HEK293 (cell line): ENCODE measurements at regions not wholly inside any gene's neighbourhood (a gene's known extent, or its start where the extent isn't known, plus 50 kb on each side); places are given as distances from the start of the nearest gene placed in this dataset.
A peak's percentile ranks its signal among the peaks of the same experiment; 100 is the strongest.

ENCODE experiments used
- CTCF ChIA-PET: fragments of 350-600 bp; formaldehyde crosslinking; extraction: SDS; loops from one replicate; lab custom pipeline; 2021; ENCODE audit warnings: antibody characterized with exemption; lab: Yijun Ruan, JAX
- POLR2A ChIA-PET: fragments of 300-600 bp; formaldehyde crosslinking; extraction: SDS; loops from one replicate; lab custom pipeline; 2020; ENCODE audit warnings: antibody characterized with exemption, inconsistent platforms; lab: Yijun Ruan, JAX
- H3K27ac ChIP-seq: fragments of 200-500 bp; sonication (Bioruptor generic); 2 replicates; pipeline ENCODE4 v1.5.1; 2014; ENCODE audit warnings: low read depth, low read length, control low read depth, inconsistent platforms; ENCODE audit errors: extremely low read depth
- H3K36me3 ChIP-seq, 2 experiments: fragments of 200-500 bp in 1 of 2; sonication (Bioruptor generic) in 1 of 2; 1 replicate in 1 of 2; 2 replicates in 1 of 2; pipeline ENCODE4 v1.5.1; 2014 to 2017; ENCODE audit warnings: inconsistent platforms in 2 of 2, low read length in 2 of 2; ENCODE audit not compliant: control insufficient read depth in 2 of 2, insufficient read depth in 1 of 2
- H3K4me1 ChIP-seq: fragments of 200-500 bp; sonication (Bioruptor generic); 2 replicates; pipeline ENCODE4 v1.5.1; 2014; ENCODE audit warnings: mild to moderate bottlenecking, low read length, inconsistent platforms; ENCODE audit not compliant: control insufficient read depth, insufficient read depth
- H3K4me3 ChIP-seq: 2 replicates; pipeline ENCODE4 v1.5.1; 2011; ENCODE audit warnings: low read depth, mild to moderate bottlenecking, control low read depth, low read length, moderate library complexity
- H3K9me3 ChIP-seq: fragments of 200-500 bp; sonication (Bioruptor generic); 2 replicates; pipeline ENCODE4 v1.5.1; 2014; ENCODE audit warnings: low read depth, low read length, inconsistent platforms; ENCODE audit not compliant: control insufficient read depth, insufficient read depth
- HOXC10 ChIP-seq: sonication (generic); formaldehyde crosslinking; IDR thresholded peaks from 2 replicates; pipeline ENCODE4 v1.8.1; 2023; ENCODE audit warnings: mild to moderate bottlenecking, missing genetic modification reagents
- KLF10 ChIP-seq: fragments of 450-650 bp; IDR thresholded peaks from 2 replicates; pipeline ENCODE4 v1.5.1; 2018; ENCODE audit warnings: missing biosample characterization, mild to moderate bottlenecking, missing genetic modification characterization
- KLF9 ChIP-seq: fragments of 450-650 bp; formaldehyde crosslinking; IDR thresholded peaks from 2 replicates; pipeline ENCODE4 v1.5.1; 2016; ENCODE audit warnings: missing biosample characterization, missing genetic modification characterization, low read depth
- ZBTB7A ChIP-seq: fragments of 450-650 bp; formaldehyde crosslinking; IDR thresholded peaks from 2 replicates; pipeline ENCODE4 v1.5.1; 2016; ENCODE audit warnings: low read depth, missing biosample characterization, missing genetic modification characterization
- ZBTB8A ChIP-seq: fragments of 450-650 bp; formaldehyde crosslinking; IDR thresholded peaks from 2 replicates; pipeline ENCODE4 v1.5.1; 2016; ENCODE audit warnings: missing biosample characterization, missing genetic modification characterization
- ZNF214 ChIP-seq: fragments of 450-650 bp; formaldehyde crosslinking; IDR thresholded peaks from 2 replicates; pipeline ENCODE4 v1.5.1; 2017; ENCODE audit warnings: missing biosample characterization, mild to moderate bottlenecking, missing genetic modification characterization, borderline replicate concordance
- ZNF239 ChIP-seq: fragments of 450-650 bp; formaldehyde crosslinking; IDR thresholded peaks from 2 replicates; pipeline ENCODE4 v1.5.1; 2016; ENCODE audit warnings: missing biosample characterization, missing genetic modification characterization
- ZNF280D ChIP-seq: fragments of 450-650 bp; formaldehyde crosslinking; IDR thresholded peaks from 2 replicates; pipeline ENCODE4 v1.5.1; 2016; ENCODE audit warnings: missing biosample characterization, missing genetic modification characterization
- ZNF335 ChIP-seq: fragments of 450-650 bp; formaldehyde crosslinking; conservative IDR thresholded peaks from 2 replicates; pipeline ENCODE4 v1.5.1; 2016; ENCODE audit warnings: missing biosample characterization, missing genetic modification characterization
- ZNF354C ChIP-seq: fragments of 450-650 bp; formaldehyde crosslinking; IDR thresholded peaks from 2 replicates; pipeline ENCODE4 v1.5.1; 2016; ENCODE audit warnings: missing biosample characterization, missing genetic modification characterization, low read depth, borderline replicate concordance
- ZNF404 ChIP-seq: fragments of 450-650 bp; formaldehyde crosslinking; IDR thresholded peaks from 2 replicates; pipeline ENCODE4 v1.5.1; 2017; ENCODE audit warnings: missing biosample characterization, missing genetic modification characterization
- ZNF449 ChIP-seq: fragments of 450-650 bp; formaldehyde crosslinking; IDR thresholded peaks from 2 replicates; pipeline ENCODE4 v1.5.1; 2017; ENCODE audit warnings: missing biosample characterization, mild to moderate bottlenecking, missing genetic modification characterization, moderate library complexity
- ZNF521 ChIP-seq: fragments of 450-650 bp; formaldehyde crosslinking; IDR thresholded peaks from 2 replicates; pipeline ENCODE4 v1.5.1; 2017; ENCODE audit warnings: missing biosample characterization, mild to moderate bottlenecking, missing genetic modification characterization
- ZNF558 ChIP-seq: fragments of 450-650 bp; formaldehyde crosslinking; IDR thresholded peaks from 2 replicates; pipeline ENCODE4 v1.5.1; 2016; ENCODE audit warnings: missing biosample characterization, missing genetic modification characterization
- ZNF747 ChIP-seq: fragments of 450-650 bp; formaldehyde crosslinking; IDR thresholded peaks from 2 replicates; pipeline ENCODE4 v1.5.1; 2016; ENCODE audit warnings: missing biosample characterization, missing genetic modification characterization
- ZNF843 ChIP-seq: fragments of 450-650 bp; formaldehyde crosslinking; IDR thresholded peaks from 2 replicates; pipeline ENCODE4 v1.5.1; 2016; ENCODE audit warnings: missing biosample characterization, missing genetic modification characterization
- TF ChIP-seq, protein P1 (sequence below): fragments of 450-650 bp; formaldehyde crosslinking; IDR thresholded peaks from 2 replicates; pipeline ENCODE4 v1.5.1; 2017; ENCODE audit warnings: missing biosample characterization, missing genetic modification characterization
- TF ChIP-seq, protein P2 (sequence below): fragments of 450-650 bp; IDR thresholded peaks from 2 replicates; pipeline ENCODE4 v1.5.1; 2018; ENCODE audit warnings: missing biosample characterization, missing genetic modification characterization
- TF ChIP-seq, protein P3 (sequence below): fragments of 450-650 bp; formaldehyde crosslinking; IDR thresholded peaks from 2 replicates; pipeline ENCODE4 v1.5.1; 2016; ENCODE audit warnings: missing biosample characterization, missing genetic modification characterization

- ChIA-PET CTCF (interaction anchor here (1.0 kb wide), 1 partner anchor 13 kb away, joined by 4 read pairs; no protein-coding TSS in a partner anchor), POLR2A (interaction anchor here (0.7 kb wide), 1 partner anchor 36 kb away, joined by 3 read pairs; no protein-coding TSS in a partner anchor)
- H3K4me1 ChIP-seq: peaks cover 3% of the 10 kb centered on the region; the same call in 1 of the 2 replicates
- TF ChIP-seq ZNF521 (tag by site-specific recombination) (no peak), KLF10 (0 out of 2 replicates have a peak, but pooled peaks have one; percentile 14)
- H3K9me3 ChIP-seq: no peaks in the 10 kb centered on the region
- H3K4me3 ChIP-seq: no peak overlapping the region
- H3K36me3 ChIP-seq: no peaks in the 10 kb centered on the region
- no peak overlapping the region for H3K27ac ChIP-seq
Measured at GRCh38 chr1:229000187-229000586, 264.9 kb downstream of the RHOU start.

GRCh38 chr1:229001467-229002011 is 266.3 kb downstream of the RHOU start:
- ChIA-PET CTCF (no interaction called here), POLR2A (interaction anchor here (0.6 kb wide), 1 partner anchor 101 kb away, joined by 3 read pairs; no protein-coding TSS in a partner anchor)
- Histone ChIP-seq H3K27ac (no peak overlapping the region), H3K4me3 (no peak overlapping the region), H3K36me3 (no peaks in the 10 kb centered on the region), H3K9me3 (no peaks in the 10 kb centered on the region), H3K4me1 (peaks cover 3% of the 10 kb centered on the region; the same call in 1 of the 2 replicates)
- TF ChIP-seq HOXC10 (CRISPR knock-in tag): no peak
- TF ChIP-seq, protein P1, sequence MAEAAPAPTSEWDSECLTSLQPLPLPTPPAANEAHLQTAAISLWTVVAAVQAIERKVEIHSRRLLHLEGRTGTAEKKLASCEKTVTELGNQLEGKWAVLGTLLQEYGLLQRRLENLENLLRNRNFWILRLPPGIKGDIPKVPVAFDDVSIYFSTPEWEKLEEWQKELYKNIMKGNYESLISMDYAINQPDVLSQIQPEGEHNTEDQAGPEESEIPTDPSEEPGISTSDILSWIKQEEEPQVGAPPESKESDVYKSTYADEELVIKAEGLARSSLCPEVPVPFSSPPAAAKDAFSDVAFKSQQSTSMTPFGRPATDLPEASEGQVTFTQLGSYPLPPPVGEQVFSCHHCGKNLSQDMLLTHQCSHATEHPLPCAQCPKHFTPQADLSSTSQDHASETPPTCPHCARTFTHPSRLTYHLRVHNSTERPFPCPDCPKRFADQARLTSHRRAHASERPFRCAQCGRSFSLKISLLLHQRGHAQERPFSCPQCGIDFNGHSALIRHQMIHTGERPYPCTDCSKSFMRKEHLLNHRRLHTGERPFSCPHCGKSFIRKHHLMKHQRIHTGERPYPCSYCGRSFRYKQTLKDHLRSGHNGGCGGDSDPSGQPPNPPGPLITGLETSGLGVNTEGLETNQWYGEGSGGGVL: no peak
- no peak for TF ChIP-seq ZBTB7A (tag by site-specific recombination)
- TF ChIP-seq ZNF747 (tag by site-specific recombination): no peak
- TF ChIP-seq ZNF558 (tag by site-specific recombination): no peak
- no peak for TF ChIP-seq KLF9
- TF ChIP-seq ZNF843: no peak
- TF ChIP-seq, protein P2, sequence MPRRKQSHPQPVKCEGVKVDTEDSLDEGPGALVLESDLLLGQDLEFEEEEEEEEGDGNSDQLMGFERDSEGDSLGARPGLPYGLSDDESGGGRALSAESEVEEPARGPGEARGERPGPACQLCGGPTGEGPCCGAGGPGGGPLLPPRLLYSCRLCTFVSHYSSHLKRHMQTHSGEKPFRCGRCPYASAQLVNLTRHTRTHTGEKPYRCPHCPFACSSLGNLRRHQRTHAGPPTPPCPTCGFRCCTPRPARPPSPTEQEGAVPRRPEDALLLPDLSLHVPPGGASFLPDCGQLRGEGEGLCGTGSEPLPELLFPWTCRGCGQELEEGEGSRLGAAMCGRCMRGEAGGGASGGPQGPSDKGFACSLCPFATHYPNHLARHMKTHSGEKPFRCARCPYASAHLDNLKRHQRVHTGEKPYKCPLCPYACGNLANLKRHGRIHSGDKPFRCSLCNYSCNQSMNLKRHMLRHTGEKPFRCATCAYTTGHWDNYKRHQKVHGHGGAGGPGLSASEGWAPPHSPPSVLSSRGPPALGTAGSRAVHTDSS (tag by site-specific recombination): no peak
- TF ChIP-seq ZNF354C (tag by site-specific recombination): no peak
- TF ChIP-seq ZNF335 (tag by site-specific recombination): no peak
- no peak for TF ChIP-seq ZNF280D (tag by site-specific recombination)
- TF ChIP-seq ZNF239 (tag by site-specific recombination): no peak

GRCh38 chr1:229002037-229002436 is 266.8 kb downstream of the RHOU start:
- ChIA-PET POLR2A (no interaction called here), CTCF (no interaction called here)
- Histone ChIP-seq H3K4me3 (no peak overlapping the region), H3K27ac (no peak overlapping the region), H3K4me1 (0 out of 2 replicates have a peak, but pooled peaks cover 3% of the 10 kb centered on the region), H3K36me3 (no peaks in the 10 kb centered on the region), H3K9me3 (no peaks in the 10 kb centered on the region)
- TF ChIP-seq ZNF449 (tag by site-specific recombination) (no peak), ZNF558 (tag by site-specific recombination) (no peak), ZNF214 (tag by site-specific recombination) (no peak), ZNF404 (tag by site-specific recombination) (no peak), ZBTB8A (tag by site-specific recombination) (no peak)
- TF ChIP-seq, protein P3, sequence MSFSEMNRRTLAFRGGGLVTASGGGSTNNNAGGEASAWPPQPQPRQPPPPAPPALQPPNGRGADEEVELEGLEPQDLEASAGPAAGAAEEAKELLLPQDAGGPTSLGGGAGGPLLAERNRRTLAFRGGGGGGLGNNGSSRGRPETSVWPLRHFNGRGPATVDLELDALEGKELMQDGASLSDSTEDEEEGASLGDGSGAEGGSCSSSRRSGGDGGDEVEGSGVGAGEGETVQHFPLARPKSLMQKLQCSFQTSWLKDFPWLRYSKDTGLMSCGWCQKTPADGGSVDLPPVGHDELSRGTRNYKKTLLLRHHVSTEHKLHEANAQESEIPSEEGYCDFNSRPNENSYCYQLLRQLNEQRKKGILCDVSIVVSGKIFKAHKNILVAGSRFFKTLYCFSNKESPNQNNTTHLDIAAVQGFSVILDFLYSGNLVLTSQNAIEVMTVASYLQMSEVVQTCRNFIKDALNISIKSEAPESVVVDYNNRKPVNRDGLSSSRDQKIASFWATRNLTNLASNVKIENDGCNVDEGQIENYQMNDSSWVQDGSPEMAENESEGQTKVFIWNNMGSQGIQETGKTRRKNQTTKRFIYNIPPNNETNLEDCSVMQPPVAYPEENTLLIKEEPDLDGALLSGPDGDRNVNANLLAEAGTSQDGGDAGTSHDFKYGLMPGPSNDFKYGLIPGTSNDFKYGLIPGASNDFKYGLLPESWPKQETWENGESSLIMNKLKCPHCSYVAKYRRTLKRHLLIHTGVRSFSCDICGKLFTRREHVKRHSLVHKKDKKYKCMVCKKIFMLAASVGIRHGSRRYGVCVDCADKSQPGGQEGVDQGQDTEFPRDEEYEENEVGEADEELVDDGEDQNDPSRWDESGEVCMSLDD: no peak
